Tibial artery (tissue), 4 donors: ENCODE measurements at regions not wholly inside any gene's neighbourhood (a gene's known extent, or its start where the extent isn't known, plus 50 kb on each side); places are given as distances from the start of the nearest gene placed in this dataset.
"Not testable (repeated sequence)": the region's sequence is repeated elsewhere in the genome, so short reads cannot be mapped to it uniquely, and the experiment has no call there.

Experiments
- DNase-seq, 2 donors: peaks; one replicate each; pipeline ENCODE4 v3.0.0-alpha.2; 2019
- H3K27ac ChIP-seq, 2 donors: fragments of 200-600 bp; sonication (generic) in 1 of 2; 1 replicate in 1 of 2; 2 replicates in 1 of 2; pipeline ENCODE4 v1.5.1; 2018 to 2019; ENCODE audit warnings: mild to moderate bottlenecking in 1 of 2
- H3K27me3 ChIP-seq, 2 donors: fragments of 200-600 bp; sonication (generic) in 1 of 2; one replicate each; pipeline versions ENCODE4 v1.5.1 to v1.6.0; 2016 to 2019
- H3K36me3 ChIP-seq, 3 donors: fragments of 200-600 bp; sonication (generic) in 2 of 3; one replicate each; pipeline ENCODE4 v1.5.1; 2016 to 2019; ENCODE audit warnings: mild to moderate bottlenecking in 2 of 3
- H3K4me1 ChIP-seq, 4 donors: fragments of 200-600 bp; sonication (generic) in 2 of 4; 1 replicate in 3 of 4; 2 replicates in 1 of 4; pipeline ENCODE4 v1.5.1; 2016 to 2019
- H3K4me3 ChIP-seq, 2 donors: fragments of 200-600 bp; sonication (generic) in 1 of 2; 1 replicate in 1 of 2; 2 replicates in 1 of 2; pipeline ENCODE4 v1.5.1; 2018 to 2019; ENCODE audit warnings: mild to moderate bottlenecking in 2 of 2
- H3K9me3 ChIP-seq, 3 donors: fragments of 200-600 bp; sonication (generic) in 1 of 3; one replicate each; pipeline ENCODE4 v1.5.1; 2016 to 2019
- intact Hi-C: fragments of 100-400 bp; cut with DNase I; formaldehyde crosslinking; loops from one replicate; pipeline ENCODE4 v1.15.0; 2023; ENCODE audit warnings: low total_unique reads
- TF ChIP-seq, protein P1 (sequence below), 2 experiments: fragments of 200-600 bp in 1 of 2; fragments of 450-650 bp in 1 of 2; IDR thresholded peaks; one replicate each; pipeline ENCODE4 v1.5.1; 2017 to 2019; ENCODE audit warnings: antibody characterized with exemption in 2 of 2, mild to moderate bottlenecking in 1 of 2, moderate library complexity in 1 of 2

DNA sequence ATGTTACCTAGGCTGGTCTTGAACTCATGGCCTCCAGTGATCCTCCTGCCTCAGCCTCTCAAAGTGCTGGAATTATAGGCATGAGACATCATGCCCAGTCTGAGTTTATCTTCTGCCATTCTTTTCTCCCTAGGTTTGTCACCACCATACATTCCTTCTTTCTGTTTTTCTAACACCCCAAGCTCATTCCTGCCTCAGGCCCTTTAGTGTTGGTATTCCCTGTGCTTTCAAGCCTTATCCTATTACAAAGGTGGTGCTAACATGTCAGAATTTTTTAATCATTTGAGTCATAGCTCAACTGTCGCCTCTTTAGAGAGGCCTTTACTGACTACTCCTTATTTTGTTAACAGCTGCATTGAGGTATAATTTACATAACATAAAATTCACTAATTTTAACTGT lies 221.1 kb upstream of the PRSS16 start:
- H3K4me3 ChIP-seq, result no peak overlapping the region
- DNase-seq, result no peak
- no peaks in the 10 kb centered on the region for H3K4me1 ChIP-seq
- H3K36me3 ChIP-seq, result peaks cover 0 to 5% (median 0%) of the 10 kb centered on the region in 3 donors
- H3K9me3 ChIP-seq, result no peaks in the 10 kb centered on the region
- peaks cover 0 to 3% of the 10 kb centered on the region in 2 donors for H3K27me3 ChIP-seq
- no peak overlapping the region for H3K27ac ChIP-seq
- TF ChIP-seq, protein P1, sequence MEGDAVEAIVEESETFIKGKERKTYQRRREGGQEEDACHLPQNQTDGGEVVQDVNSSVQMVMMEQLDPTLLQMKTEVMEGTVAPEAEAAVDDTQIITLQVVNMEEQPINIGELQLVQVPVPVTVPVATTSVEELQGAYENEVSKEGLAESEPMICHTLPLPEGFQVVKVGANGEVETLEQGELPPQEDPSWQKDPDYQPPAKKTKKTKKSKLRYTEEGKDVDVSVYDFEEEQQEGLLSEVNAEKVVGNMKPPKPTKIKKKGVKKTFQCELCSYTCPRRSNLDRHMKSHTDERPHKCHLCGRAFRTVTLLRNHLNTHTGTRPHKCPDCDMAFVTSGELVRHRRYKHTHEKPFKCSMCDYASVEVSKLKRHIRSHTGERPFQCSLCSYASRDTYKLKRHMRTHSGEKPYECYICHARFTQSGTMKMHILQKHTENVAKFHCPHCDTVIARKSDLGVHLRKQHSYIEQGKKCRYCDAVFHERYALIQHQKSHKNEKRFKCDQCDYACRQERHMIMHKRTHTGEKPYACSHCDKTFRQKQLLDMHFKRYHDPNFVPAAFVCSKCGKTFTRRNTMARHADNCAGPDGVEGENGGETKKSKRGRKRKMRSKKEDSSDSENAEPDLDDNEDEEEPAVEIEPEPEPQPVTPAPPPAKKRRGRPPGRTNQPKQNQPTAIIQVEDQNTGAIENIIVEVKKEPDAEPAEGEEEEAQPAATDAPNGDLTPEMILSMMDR (IDR thresholded peaks at IDR 0.05), result no peak
- intact Hi-C loops, result no loop called here

DNA sequence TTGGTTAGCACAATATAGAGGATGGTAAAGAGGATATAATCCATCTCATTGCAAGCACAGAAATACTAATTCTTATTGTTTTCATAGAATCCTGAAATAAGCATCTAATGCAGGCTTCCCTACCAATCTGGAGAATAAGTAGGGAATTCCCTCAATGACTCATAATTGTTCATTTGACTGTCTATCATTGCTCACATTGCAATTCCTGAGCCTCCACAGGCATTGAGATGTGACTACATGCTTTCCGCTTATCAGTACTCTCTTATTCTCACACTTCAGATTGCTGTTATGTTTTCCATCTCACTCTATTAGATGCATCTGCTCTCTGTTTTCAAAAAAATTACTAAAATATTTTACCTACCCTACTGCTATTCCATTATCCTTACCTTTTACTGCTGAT lies 216.2 kb upstream of the PRSS16 start:
- Histone ChIP-seq H3K9me3 (no peaks in the 10 kb centered on the region), H3K4me3 (no peak overlapping the region), H3K27me3 (peaks cover 0 to 7% of the 10 kb centered on the region in 2 donors), H3K4me1 (no peaks in the 10 kb centered on the region), H3K27ac (no peak overlapping the region), H3K36me3 (no peaks in the 10 kb centered on the region)
- TF ChIP-seq, protein P1 (IDR thresholded peaks at IDR 0.05), result no peak
- intact Hi-C loops, result no loop called here
- no peak for DNase-seq

DNA sequence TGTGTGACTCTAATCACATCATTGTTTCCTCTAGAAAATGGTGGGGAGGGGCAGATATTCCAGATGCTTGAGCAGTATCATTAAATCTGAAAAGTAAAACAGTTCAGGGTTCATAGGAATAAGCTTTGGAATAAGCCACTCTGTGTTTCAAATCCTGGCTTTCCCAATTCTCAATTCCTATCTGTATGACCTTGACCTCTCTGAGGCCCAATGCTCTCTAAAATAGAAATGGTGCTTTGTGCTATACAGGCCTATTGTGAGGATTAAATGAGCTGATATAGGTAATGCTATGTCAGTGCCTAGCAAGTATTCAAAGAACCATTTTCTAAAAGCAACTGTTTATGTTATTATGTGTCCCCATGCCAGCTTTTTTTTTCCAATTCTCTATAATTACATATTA lies 209.0 kb upstream of the PRSS16 start:
- TF ChIP-seq, protein P1 (IDR thresholded peaks at IDR 0.05), result no peak
- no peaks in the 10 kb centered on the region for H3K9me3 ChIP-seq
- intact Hi-C loops, result no loop called here
- H3K4me1 ChIP-seq, result no peaks in the 10 kb centered on the region
- no peak overlapping the region for H3K27ac ChIP-seq
- no peaks in the 10 kb centered on the region for H3K36me3 ChIP-seq
- no peak overlapping the region for H3K4me3 ChIP-seq
- no peaks in the 10 kb centered on the region for H3K27me3 ChIP-seq
- DNase-seq, result no peak

DNA sequence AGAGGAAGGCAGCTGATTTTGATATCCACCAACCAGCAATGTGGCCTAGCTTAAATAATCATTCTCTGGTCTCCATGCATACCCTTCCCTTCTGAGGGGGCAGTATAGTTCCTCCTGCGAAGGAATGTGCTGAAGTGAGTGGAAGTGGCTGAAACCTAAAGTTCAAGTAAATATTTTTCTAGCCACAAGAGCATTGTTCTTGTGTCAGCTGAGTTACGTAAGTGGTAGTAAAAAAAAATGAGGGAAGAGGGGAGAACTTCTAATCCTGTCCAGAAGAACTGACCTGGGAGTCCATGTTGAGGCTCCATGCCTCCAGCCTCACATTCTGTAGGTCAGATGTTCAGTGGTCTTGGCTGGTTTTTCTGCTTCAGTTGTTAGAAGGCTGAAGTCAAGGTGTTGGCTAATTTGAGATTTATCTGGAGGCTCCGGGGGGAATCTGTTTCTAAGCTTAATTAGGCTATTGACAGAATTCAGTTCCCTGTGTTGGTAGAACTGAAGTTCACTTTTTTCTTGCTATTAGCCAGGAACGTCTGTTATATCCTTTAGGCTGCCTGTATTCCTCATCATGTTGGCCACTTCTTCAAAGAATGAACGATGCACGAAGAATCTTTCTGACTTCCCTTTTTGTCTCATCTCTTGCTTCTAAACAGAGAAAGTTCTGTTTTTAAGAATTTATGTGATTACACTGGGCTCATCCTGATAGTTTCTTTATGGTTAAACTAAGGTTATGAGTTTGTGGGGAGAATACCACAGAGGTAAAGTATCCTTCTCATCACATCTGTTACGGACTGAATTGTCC lies 207.1 kb upstream of the PRSS16 start:
- no peaks in the 10 kb centered on the region for H3K36me3 ChIP-seq
- no peaks in the 10 kb centered on the region for H3K4me1 ChIP-seq
- no peak for DNase-seq
- no peak overlapping the region for H3K4me3 ChIP-seq
- intact Hi-C loops, result no loop called here
- no peak overlapping the region for H3K27ac ChIP-seq
- H3K9me3 ChIP-seq, result no peaks in the 10 kb centered on the region
- TF ChIP-seq, protein P1 (IDR thresholded peaks at IDR 0.05), result no peak
- peaks cover 0 to 2% of the 10 kb centered on the region in 2 donors for H3K27me3 ChIP-seq

DNA sequence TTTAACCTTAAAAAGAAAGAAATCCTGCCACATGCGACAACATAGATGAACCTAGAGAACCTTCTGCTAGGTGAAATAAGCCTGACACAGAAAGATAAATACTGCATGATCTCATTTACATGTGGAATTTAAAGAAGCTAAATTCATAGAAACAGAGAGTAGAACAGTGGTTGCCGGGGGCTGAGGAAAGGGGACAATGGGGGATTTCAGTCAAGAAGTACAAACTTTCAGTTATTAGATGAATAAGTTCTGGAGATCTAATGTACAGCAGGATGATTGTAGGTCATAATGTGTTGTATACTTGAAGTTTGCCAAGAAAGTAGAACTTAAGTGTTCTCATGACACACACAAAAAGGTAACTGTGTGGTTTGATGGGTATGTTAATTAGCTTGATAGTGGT lies 204.3 kb upstream of the PRSS16 start:
- no peak for DNase-seq
- no peak overlapping the region for H3K27ac ChIP-seq
- H3K36me3 ChIP-seq, result no peaks in the 10 kb centered on the region
- intact Hi-C loops, result no loop called here
- H3K9me3 ChIP-seq, result no peaks in the 10 kb centered on the region
- H3K4me1 ChIP-seq, result no peaks in the 10 kb centered on the region
- TF ChIP-seq, protein P1 (IDR thresholded peaks at IDR 0.05), result no peak
- H3K4me3 ChIP-seq, result no peak overlapping the region
- H3K27me3 ChIP-seq, result peaks cover 0 to 3% of the 10 kb centered on the region in 2 donors

DNA sequence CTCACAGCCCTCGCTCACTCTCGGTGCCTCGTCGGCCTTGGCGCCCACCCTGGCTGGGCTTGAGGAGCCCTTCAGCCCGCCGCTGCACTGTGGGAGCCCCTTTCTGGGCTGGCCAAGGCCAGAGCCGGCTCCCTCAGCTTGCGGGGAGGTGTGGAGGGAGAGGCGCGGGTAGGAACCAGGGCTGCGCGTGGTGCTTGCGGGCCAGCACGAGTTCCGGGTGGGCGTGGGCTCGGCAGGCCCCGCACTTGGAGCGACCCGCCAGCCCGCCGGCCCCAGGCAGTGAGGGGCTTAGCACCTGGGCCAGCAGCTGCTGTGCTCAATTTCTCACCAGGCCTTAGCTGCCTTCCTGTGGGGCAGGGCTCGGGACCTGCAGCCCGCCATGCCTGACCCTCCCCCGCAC lies 202.4 kb upstream of the PRSS16 start:
- DNase-seq, H3K4me1 ChIP-seq, H3K27ac ChIP-seq, H3K36me3 ChIP-seq, H3K4me3 ChIP-seq, H3K27me3 ChIP-seq, intact Hi-C loops, H3K9me3 ChIP-seq: not testable (repeated sequence)

DNA sequence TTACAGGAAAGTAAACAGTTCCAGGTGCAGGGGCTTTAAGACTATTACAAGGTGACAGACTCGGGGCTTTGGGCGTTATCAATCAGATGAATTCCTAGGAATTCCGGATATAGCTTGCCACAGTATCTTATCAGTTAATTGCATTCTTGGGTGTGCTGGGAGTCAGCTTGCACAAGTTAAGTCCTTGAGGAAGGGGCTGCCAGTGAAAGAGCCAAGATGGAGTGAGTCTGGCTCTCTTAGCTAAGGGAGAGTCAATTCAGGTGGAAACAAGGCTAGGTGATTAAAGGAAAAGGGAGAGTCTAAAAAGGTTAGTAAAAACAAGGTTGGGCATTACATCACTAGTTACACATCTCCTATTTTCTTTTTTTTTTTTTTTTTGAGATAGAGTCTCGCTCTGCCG lies 199.8 kb upstream of the PRSS16 start:
- DNase-seq, H3K27ac ChIP-seq, H3K27me3 ChIP-seq, H3K4me1 ChIP-seq, H3K9me3 ChIP-seq, intact Hi-C loops, H3K4me3 ChIP-seq, H3K36me3 ChIP-seq: not testable (repeated sequence)
